ENCODE measurements at regions not wholly inside any gene's neighbourhood (a gene's known extent, or its start where the extent isn't known, plus 50 kb on each side); places are given as distances from the start of the nearest gene placed in this dataset.
"Not testable (repeated sequence)": the region's sequence is repeated elsewhere in the genome, so short reads cannot be mapped to it uniquely, and the experiment has no call there.

DNA sequence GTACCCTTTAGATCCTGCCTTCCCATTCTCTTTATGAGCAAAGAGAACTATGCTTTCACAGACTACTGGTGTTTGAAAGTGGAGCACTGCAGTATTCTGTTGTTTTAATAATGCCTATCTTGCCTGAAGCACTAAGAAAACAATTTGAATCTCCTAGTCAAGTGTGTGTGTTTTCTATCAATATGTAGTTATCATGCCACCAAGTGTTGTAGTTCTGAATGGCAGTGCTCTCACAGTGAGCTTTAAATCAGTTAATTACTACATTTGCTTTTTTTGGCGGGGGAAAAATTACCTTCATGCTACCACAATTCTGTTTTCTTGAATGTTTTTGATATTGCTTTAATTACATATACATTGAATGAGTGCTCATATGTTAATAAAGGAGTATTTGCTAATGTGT, 143.6 kb upstream of the FAM47A start:
- no peak for DNase-seq (ENCODE audit: low spot score)

- no peak for DNase-seq (ENCODE audit: low spot score)
Observed at GRCh38 chrX:34270434-34270833, 138.3 kb upstream of the FAM47A start.

DNA sequence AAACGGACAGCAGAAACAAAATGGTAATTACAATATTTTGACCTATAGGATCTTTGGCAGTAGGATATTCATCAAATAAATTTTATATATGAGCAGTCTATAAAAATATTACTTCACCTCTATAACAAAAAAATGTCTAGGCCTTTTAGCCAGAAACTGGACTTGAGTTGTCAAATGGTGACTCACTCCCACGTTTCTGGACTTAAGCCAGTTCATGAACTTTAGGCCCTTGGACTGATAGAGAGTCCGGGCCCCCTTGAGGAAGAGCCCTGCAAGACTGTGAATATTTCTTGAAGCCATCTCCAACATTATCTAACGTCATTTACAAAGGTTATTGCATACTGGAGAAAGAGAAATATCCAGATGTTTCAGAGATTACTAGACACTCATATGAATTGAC, 106.8 kb upstream of the FAM47A start:
- no peak for DNase-seq (ENCODE audit: low spot score)

DNA sequence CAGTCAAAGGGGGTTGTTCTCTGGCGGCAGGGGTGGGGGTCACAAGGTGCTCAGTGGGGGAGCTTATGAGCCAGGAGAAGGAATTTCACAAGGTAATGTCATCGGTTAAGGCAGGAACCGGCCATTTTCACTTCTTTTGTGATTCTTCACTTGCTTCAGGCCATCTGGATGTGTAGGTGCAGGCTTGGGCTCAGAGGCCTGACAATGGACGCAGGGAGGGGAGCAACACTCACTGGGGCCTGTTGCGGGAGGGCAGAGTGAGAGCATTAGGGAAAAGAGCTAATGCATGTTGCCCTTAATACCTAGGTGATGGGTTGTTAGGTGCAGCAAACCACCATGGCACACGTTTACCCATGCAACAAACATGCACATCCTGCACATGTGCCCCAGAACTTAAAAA, 98.0 kb upstream of the FAM47A start:
- DNase-seq (ENCODE audit: low spot score) = not testable (repeated sequence)

GRCh38 chrX:34227804-34228203, 95.7 kb upstream of the FAM47A start:
- no peak for DNase-seq (ENCODE audit: low spot score)

DNA sequence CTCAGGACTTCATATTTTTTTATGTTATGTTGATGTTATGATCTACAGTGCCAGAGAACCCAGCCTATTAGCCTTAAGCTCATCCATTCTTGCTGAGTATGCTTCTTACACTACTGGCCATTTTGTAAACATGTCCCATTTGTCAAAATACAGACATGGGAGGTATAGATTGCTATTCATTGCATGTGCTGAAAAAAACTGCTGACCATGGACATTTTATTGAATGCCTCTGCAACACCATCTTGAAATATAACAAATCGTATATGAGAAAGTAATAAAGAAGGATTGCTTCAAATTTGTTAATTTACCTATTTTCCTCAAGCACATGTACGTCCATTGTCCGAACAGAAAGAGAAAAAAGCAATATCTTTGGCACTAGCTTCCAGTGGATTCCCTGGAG, 91.5 kb upstream of the FAM47A start:
- DNase-seq (ENCODE audit: low spot score) = no peak

- no peak for DNase-seq (ENCODE audit: low spot score)
Observed at GRCh38 chrX:34218063-34218462, 85.9 kb upstream of the FAM47A start.

- no peak for DNase-seq (ENCODE audit: low spot score)
Observed at GRCh38 chrX:34197946-34198345, 65.8 kb upstream of the FAM47A start.
